GM18909 (cell line): ENCODE measurements at regions not wholly inside any gene's neighbourhood (a gene's known extent, or its start where the extent isn't known, plus 50 kb on each side); places are given as distances from the start of the nearest gene placed in this dataset.

Experiments
- ATAC-seq: cut with Tn5 transposase; IDR thresholded peaks from one replicate; pipeline ENCODE4 v1.9.1; 2021; ENCODE audit warnings: mild to moderate bottlenecking; ENCODE audit not compliant: unreplicated experiment, poor library complexity

GRCh38 chr2:173834141-173834540 is 131.0 kb downstream of the SP3 start:
- ATAC-seq, result no peak

GRCh38 chr2:173835726-173836125 is 129.4 kb downstream of the SP3 start:
- ATAC-seq, result no peak

- no peak for ATAC-seq
Observed at GRCh38 chr2:173841110-173841509, 124.1 kb downstream of the SP3 start.

GRCh38 chr2:173843526-173843925 is 121.6 kb downstream of the SP3 start:
- no peak for ATAC-seq

- ATAC-seq, result no peak
Observed at GRCh38 chr2:173851141-173851641, 114.0 kb downstream of the SP3 start.

- ATAC-seq, result no peak
Observed at GRCh38 chr2:173854141-173854540, 111.0 kb downstream of the SP3 start.

- no peak for ATAC-seq
Observed at GRCh38 chr2:173854840-173855239, 110.3 kb downstream of the SP3 start.

- no peak for ATAC-seq
Observed at GRCh38 chr2:173855661-173856060, 109.5 kb downstream of the SP3 start.
